Panc1 (cell line): ENCODE measurements at regions not wholly inside any gene's neighbourhood (a gene's known extent, or its start where the extent isn't known, plus 50 kb on each side); places are given as distances from the start of the nearest gene placed in this dataset.

ENCODE experiments used
- ATAC-seq: fragments of 200-7000 bp; cut with Tn5 transposase; 2 replicates; pipeline ENCODE4 v1.9.1; 2020; ENCODE audit warnings: mild to moderate bottlenecking, moderate library complexity
- BruUV-seq: library from RNA; stranded (reverse); fragments of 400-500 nt; replicated peaks from 2 replicates; lab custom pipeline; 2021; lab: Mats Ljungman, UMichigan
- CTCF ChIA-PET: fragments of 300-600 bp; sonication (Branson Sonifier 250); formaldehyde crosslinking; loops from one replicate; lab custom pipeline; 2022; ENCODE audit warnings: antibody characterized with exemption; lab: Charles Lee
- POLR2A ChIA-PET: fragments of 300-600 bp; sonication (Branson Sonifier 250); formaldehyde crosslinking; loops from one replicate; lab custom pipeline; 2022; ENCODE audit warnings: antibody characterized with exemption; lab: Charles Lee
- DNase-seq: peaks from one replicate; pipeline ENCODE4 v3.0.0-alpha.2; 2010; ENCODE audit warnings: low read depth, low spot score
- H3K27ac ChIP-seq: 2 replicates; pipeline ENCODE4 v1.5.1; 2011; ENCODE audit warnings: mild to moderate bottlenecking, low read length, inconsistent platforms
- H3K27me3 ChIP-seq: fragments of 200-500 bp; sonication (Bioruptor generic); 2 replicates; pipeline ENCODE4 v1.6.0; 2014; ENCODE audit warnings: low read length, inconsistent platforms; ENCODE audit not compliant: control insufficient read depth, insufficient read depth
- H3K36me3 ChIP-seq: fragments of 200-500 bp; sonication (Bioruptor generic); 2 replicates; pipeline ENCODE4 v1.5.1; 2014; ENCODE audit warnings: inconsistent platforms, mild to moderate bottlenecking, low read length, moderate library complexity; ENCODE audit not compliant: control insufficient read depth, insufficient read depth
- H3K4me1 ChIP-seq: 2 replicates; pipeline ENCODE4 v1.5.1; 2011; ENCODE audit warnings: inconsistent platforms, mild to moderate bottlenecking, low read length, moderate library complexity; ENCODE audit not compliant: control insufficient read depth, insufficient read depth
- H3K4me3 ChIP-seq, 2 experiments: 2 replicates each; pipeline ENCODE4 v1.5.1; 2011 to 2012; ENCODE audit warnings: low read depth in 2 of 2, low read length in 2 of 2, mild to moderate bottlenecking in 2 of 2, inconsistent platforms in 1 of 2, moderate library complexity in 1 of 2
- H3K9me3 ChIP-seq: fragments of 200-500 bp; sonication (Bioruptor generic); 2 replicates; pipeline ENCODE4 v1.5.1; 2014; ENCODE audit warnings: low read depth, mild to moderate bottlenecking, inconsistent platforms, low read length, moderate library complexity; ENCODE audit not compliant: control insufficient read depth, insufficient read depth
- CTCF ChIP-seq: fragments of 450-650 bp; IDR thresholded peaks from 2 replicates; pipeline ENCODE4 v1.5.1; 2017; ENCODE audit warnings: mild to moderate bottlenecking
- POLR2AphosphoS5 ChIP-seq: IDR thresholded peaks from 2 replicates; pipeline ENCODE4 v1.6.1; 2012; ENCODE audit warnings: mild to moderate bottlenecking, low read depth, low read length, moderate library complexity
- SIN3A ChIP-seq: IDR thresholded peaks from 2 replicates; pipeline ENCODE4 v1.6.1; 2012; ENCODE audit warnings: low read depth, mild to moderate bottlenecking, low read length, moderate library complexity, borderline replicate concordance; ENCODE audit not compliant: insufficient read depth
- TCF7L2 ChIP-seq: IDR thresholded peaks from 2 replicates; pipeline ENCODE4 v1.6.1; 2011; ENCODE audit warnings: mild to moderate bottlenecking, low read depth, low read length, inconsistent platforms
- in situ Hi-C: cut with HindIII; loops from 2 replicates; pipeline ENCODE4 v1.10.0; 2016; ENCODE audit warnings: low sequenced_read_pairs, low pct_unique_long_range_greater_than_20kb
- intact Hi-C: fragments of 100-400 bp; cut with micrococcal nuclease; formaldehyde crosslinking; loops from one replicate; pipeline ENCODE4 v1.10.0; 2022; ENCODE audit not compliant: unreplicated experiment
- TF ChIP-seq, protein P1 (sequence below), 2 experiments: IDR thresholded peaks; 2 replicates each; pipeline ENCODE4 v1.6.1; 2011 to 2012; ENCODE audit warnings: low read depth in 2 of 2, control low read depth in 1 of 2, low read length in 1 of 2, mild to moderate bottlenecking in 1 of 2, moderate library complexity in 1 of 2; ENCODE audit not compliant: insufficient read depth in 1 of 2

GRCh38 chrX:42515939-42516338, 262.0 kb downstream of the PPP1R2C start:
- Histone ChIP-seq H3K27ac (no peak overlapping the region), H3K27me3 (no peaks in the 10 kb centered on the region), H3K36me3 (no peaks in the 10 kb centered on the region), H3K4me3 (no peak overlapping the region), H3K9me3 (no peaks in the 10 kb centered on the region), H3K4me1 (no peaks in the 10 kb centered on the region)
- no TSS peak for BruUV-seq
- ChIA-PET POLR2A (no interaction called here), CTCF (no interaction called here)
- in situ Hi-C loops (no loop called here), intact Hi-C loops (no loop called here)
- DNase-seq = no peak
- no peak for ATAC-seq
- TF ChIP-seq SIN3A = no peak
- TF ChIP-seq TCF7L2 = no peak
- TF ChIP-seq, protein P1, sequence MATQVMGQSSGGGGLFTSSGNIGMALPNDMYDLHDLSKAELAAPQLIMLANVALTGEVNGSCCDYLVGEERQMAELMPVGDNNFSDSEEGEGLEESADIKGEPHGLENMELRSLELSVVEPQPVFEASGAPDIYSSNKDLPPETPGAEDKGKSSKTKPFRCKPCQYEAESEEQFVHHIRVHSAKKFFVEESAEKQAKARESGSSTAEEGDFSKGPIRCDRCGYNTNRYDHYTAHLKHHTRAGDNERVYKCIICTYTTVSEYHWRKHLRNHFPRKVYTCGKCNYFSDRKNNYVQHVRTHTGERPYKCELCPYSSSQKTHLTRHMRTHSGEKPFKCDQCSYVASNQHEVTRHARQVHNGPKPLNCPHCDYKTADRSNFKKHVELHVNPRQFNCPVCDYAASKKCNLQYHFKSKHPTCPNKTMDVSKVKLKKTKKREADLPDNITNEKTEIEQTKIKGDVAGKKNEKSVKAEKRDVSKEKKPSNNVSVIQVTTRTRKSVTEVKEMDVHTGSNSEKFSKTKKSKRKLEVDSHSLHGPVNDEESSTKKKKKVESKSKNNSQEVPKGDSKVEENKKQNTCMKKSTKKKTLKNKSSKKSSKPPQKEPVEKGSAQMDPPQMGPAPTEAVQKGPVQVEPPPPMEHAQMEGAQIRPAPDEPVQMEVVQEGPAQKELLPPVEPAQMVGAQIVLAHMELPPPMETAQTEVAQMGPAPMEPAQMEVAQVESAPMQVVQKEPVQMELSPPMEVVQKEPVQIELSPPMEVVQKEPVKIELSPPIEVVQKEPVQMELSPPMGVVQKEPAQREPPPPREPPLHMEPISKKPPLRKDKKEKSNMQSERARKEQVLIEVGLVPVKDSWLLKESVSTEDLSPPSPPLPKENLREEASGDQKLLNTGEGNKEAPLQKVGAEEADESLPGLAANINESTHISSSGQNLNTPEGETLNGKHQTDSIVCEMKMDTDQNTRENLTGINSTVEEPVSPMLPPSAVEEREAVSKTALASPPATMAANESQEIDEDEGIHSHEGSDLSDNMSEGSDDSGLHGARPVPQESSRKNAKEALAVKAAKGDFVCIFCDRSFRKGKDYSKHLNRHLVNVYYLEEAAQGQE (IDR thresholded peaks at IDR 0.05; ENCODE audit: insufficient read depth in 1 of 2, low read depth in 2 of 2, low read length in 1 of 2) = no peak
- TF ChIP-seq POLR2AphosphoS5 = no peak
- no peak for TF ChIP-seq CTCF

DNA sequence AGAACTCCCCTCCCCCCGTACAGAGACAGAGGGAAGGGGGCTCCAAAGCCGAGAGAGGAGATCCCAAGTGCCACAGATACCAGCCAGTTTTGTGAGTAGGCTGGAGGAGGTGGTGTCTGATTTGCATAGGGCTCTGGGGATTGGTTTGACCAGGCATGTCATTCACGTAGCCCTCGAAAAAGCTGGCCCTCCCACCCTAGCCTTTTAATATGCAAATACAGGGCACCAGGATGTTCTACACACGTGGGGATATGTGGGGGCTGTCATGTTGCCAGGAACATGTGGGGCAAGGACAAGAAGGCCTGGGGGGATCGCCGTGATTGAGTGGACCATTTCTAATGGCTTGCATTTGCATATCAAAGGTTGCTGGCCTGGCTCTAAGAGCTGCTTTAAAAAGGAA, 272.9 kb downstream of the PPP1R2C start:
- Histone ChIP-seq H3K4me3 (no peak overlapping the region), H3K36me3 (no peaks in the 10 kb centered on the region), H3K9me3 (no peaks in the 10 kb centered on the region), H3K27me3 (no peaks in the 10 kb centered on the region), H3K4me1 (no peaks in the 10 kb centered on the region), H3K27ac (no peak overlapping the region)
- POLR2A ChIA-PET = no interaction called here
- ATAC-seq (no peak), DNase-seq (no peak)
- no peak for TF ChIP-seq CTCF
- no peak for TF ChIP-seq TCF7L2
- TF ChIP-seq, protein P1 (IDR thresholded peaks at IDR 0.05; ENCODE audit: insufficient read depth in 1 of 2, low read depth in 2 of 2, low read length in 1 of 2) = no peak
- no peak for TF ChIP-seq SIN3A
- no peak for TF ChIP-seq POLR2AphosphoS5
- CTCF ChIA-PET = no interaction called here
- BruUV-seq = no TSS peak
- intact Hi-C loops (no loop called here), in situ Hi-C loops (no loop called here)
